Ammon's horn (tissue), 1 donor: ENCODE measurements at regions not wholly inside any gene's neighbourhood (a gene's known extent, or its start where the extent isn't known, plus 50 kb on each side); places are given as distances from the start of the nearest gene placed in this dataset.
A peak's percentile ranks its signal among the peaks of the same experiment; 100 is the strongest.

Source experiments
- DNase-seq: peaks from one replicate; pipeline ENCODE4 v3.0.0-alpha.2; 2016; ENCODE audit warnings: low spot score

GRCh38 chr15:39454189-39454986 lies 126.5 kb upstream of the THBS1 start:
- no peak for DNase-seq

GRCh38 chr15:39455471-39455991 lies 125.3 kb upstream of the THBS1 start:
- DNase-seq: no peak

- DNase-seq: no peak
Measured at GRCh38 chr15:39456159-39456558, 124.7 kb upstream of the THBS1 start.

- DNase-seq: no peak
Measured at GRCh38 chr15:39456582-39457330, 124.1 kb upstream of the THBS1 start.

- DNase-seq: no peak
Measured at GRCh38 chr15:39458131-39458530, 122.7 kb upstream of the THBS1 start.

GRCh38 chr15:39459548-39459947 lies 121.3 kb upstream of the THBS1 start:
- no peak for DNase-seq

- DNase-seq: no peak
Measured at GRCh38 chr15:39460748-39461147, 120.1 kb upstream of the THBS1 start.

GRCh38 chr15:39461536-39462130 lies 119.2 kb upstream of the THBS1 start:
- DNase-seq: no peak

- DNase-seq: no peak
Measured at GRCh38 chr15:39462691-39463090, 118.2 kb upstream of the THBS1 start.

- no peak for DNase-seq
Measured at GRCh38 chr15:39465843-39466749, 114.8 kb upstream of the THBS1 start.

- no peak for DNase-seq
Measured at GRCh38 chr15:39466750-39467105, 114.2 kb upstream of the THBS1 start.

GRCh38 chr15:39468331-39468730 lies 112.5 kb upstream of the THBS1 start:
- no peak for DNase-seq

- DNase-seq: no peak
Measured at GRCh38 chr15:39468828-39469227, 112.1 kb upstream of the THBS1 start.

- no peak for DNase-seq
Measured at GRCh38 chr15:39471785-39472574, 108.9 kb upstream of the THBS1 start.

GRCh38 chr15:39472621-39473297 lies 108.1 kb upstream of the THBS1 start:
- peak; percentile 10 for DNase-seq

- no peak for DNase-seq
Measured at GRCh38 chr15:39473298-39473947, 107.5 kb upstream of the THBS1 start.

GRCh38 chr15:39474657-39475056 lies 106.2 kb upstream of the THBS1 start:
- DNase-seq: no peak

GRCh38 chr15:39478996-39479395 lies 101.9 kb upstream of the THBS1 start:
- DNase-seq: no peak

- DNase-seq: no peak
Measured at GRCh38 chr15:39479911-39480310, 101.0 kb upstream of the THBS1 start.

- no peak for DNase-seq
Measured at GRCh38 chr15:39482459-39482858, 98.4 kb upstream of the THBS1 start.
